Progenitor cell of endocrine pancreas (in vitro differentiated cells): ENCODE measurements at regions not wholly inside any gene's neighbourhood (a gene's known extent, or its start where the extent isn't known, plus 50 kb on each side); places are given as distances from the start of the nearest gene placed in this dataset.
"Not testable (repeated sequence)": the region's sequence is repeated elsewhere in the genome, so short reads cannot be mapped to it uniquely, and the experiment has no call there.

ENCODE experiments used
- DNase-seq: peaks from one replicate; pipeline ENCODE4 v3.0.0; 2021; ENCODE audit warnings: low spot score; ENCODE audit not compliant: unreplicated experiment
- H3K27ac Mint-ChIP-seq: 2 replicates; pipeline ENCODE4 v1.8.0; 2021; ENCODE audit warnings: mild to moderate bottlenecking, moderate library complexity, mixed read lengths
- H3K27me3 Mint-ChIP-seq: 2 replicates; pipeline ENCODE4 v1.8.0; 2021; ENCODE audit warnings: mixed read lengths
- H3K36me3 Mint-ChIP-seq: 2 replicates; pipeline ENCODE4 v1.8.0; 2022; ENCODE audit warnings: mixed read lengths; ENCODE audit not compliant: insufficient read depth
- H3K4me1 Mint-ChIP-seq: 2 replicates; pipeline ENCODE4 v1.8.0; 2021; ENCODE audit warnings: low read depth, mixed read lengths
- H3K4me3 Mint-ChIP-seq: 2 replicates; pipeline ENCODE4 v1.8.0; 2021; ENCODE audit warnings: low read depth, mild to moderate bottlenecking, moderate library complexity, mixed read lengths
- H3K9me3 Mint-ChIP-seq: 2 replicates; pipeline ENCODE4 v1.8.0; 2021; ENCODE audit warnings: low read depth, mixed read lengths
- CTCF ChIP-seq: fragments of 200-600 bp; sonication (generic); IDR thresholded peaks from one replicate; pipeline ENCODE4 v1.5.0; 2021; ENCODE audit warnings: antibody characterized with exemption, mild to moderate bottlenecking; ENCODE audit not compliant: unreplicated experiment

DNA sequence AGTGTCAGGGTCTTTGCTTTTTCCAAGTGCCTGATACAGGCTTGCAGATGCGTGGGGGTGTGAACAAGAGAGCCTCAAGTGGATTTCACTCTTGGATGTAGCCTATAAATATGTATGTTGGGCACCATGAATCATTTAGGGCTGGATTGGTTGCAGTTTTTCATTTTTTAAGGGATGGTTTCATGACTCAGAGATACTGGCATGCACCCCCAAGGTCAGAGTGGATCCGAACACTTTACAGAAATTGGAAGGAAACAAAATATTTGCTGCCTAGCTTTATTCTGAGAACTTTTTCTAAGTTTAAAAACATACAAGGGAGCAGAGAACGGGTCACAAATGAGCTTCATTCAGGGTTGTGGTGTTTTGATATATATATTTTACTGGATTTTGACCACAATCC is 436.8 kb upstream of the ERCC4 start:
- DNase-seq: no peak
- TF ChIP-seq CTCF: no peak
- no peaks in the 10 kb centered on the region for H3K9me3 Mint-ChIP-seq
- H3K36me3 Mint-ChIP-seq: no peaks in the 10 kb centered on the region
- H3K27ac Mint-ChIP-seq: no peak overlapping the region
- peaks cover 2% of the 10 kb centered on the region for H3K4me1 Mint-ChIP-seq
- no peak overlapping the region for H3K4me3 Mint-ChIP-seq
- H3K27me3 Mint-ChIP-seq: no peaks in the 10 kb centered on the region

DNA sequence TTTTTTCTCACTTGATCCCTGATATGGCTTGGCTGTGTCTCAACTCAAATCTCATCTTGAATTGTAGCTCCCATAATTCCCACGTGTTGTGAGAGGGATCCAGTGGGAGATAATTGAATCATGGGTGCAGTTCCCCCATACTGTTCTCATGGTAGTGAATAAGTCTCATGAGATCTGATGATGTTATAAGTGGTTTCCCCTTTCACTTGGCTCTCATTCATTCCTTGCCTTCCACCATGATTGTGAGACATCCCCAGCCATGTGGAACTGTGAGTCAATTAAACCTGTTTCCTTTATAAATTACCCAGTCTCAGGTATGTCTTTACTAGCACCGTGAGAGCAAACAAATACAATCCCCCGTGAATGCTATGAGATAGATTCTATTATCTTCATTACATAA is 430.5 kb upstream of the ERCC4 start:
- not testable (repeated sequence) for H3K36me3 Mint-ChIP-seq, H3K4me1 Mint-ChIP-seq, H3K9me3 Mint-ChIP-seq, H3K27me3 Mint-ChIP-seq, DNase-seq, H3K27ac Mint-ChIP-seq, H3K4me3 Mint-ChIP-seq

GRCh38 chr16:13492046-13492445 is 427.9 kb upstream of the ERCC4 start:
- H3K27ac Mint-ChIP-seq: no peak overlapping the region
- H3K27me3 Mint-ChIP-seq: no peaks in the 10 kb centered on the region
- H3K4me1 Mint-ChIP-seq: peaks cover 5% of the 10 kb centered on the region
- TF ChIP-seq CTCF: no peak
- DNase-seq: no peak
- no peak overlapping the region for H3K4me3 Mint-ChIP-seq
- H3K36me3 Mint-ChIP-seq: no peaks in the 10 kb centered on the region
- H3K9me3 Mint-ChIP-seq: no peaks in the 10 kb centered on the region

DNA sequence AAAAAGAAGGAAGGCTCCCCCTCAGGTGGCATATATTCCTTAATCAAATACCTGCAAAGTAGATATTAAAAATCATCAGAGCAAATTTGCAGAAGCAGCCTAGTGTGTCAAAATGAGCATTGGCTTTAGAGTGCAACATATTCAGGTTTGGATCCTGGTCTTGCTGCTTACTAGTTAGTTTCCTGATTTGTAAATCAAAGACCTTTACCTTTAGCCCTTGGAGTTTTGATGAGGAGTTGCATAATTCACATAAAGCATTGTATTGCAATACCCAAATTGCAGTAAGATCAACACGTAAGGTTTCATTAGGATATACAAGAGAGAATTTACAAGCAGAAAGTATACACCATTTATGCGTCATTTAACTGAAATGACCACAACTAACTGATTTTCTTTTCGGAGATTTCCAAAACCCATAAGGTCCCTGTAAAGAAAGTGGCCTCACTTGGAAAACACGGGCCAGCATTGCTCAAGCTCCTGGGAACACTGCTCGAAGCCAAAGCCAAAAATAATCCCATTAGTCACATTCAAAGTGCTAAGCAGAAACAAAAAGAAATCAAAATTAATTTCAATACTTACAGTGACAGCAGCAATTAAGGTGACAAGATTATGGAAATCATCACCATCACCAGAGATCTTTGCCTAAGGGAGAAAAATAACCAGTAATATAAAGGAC is 415.9 kb upstream of the ERCC4 start:
- H3K27me3 Mint-ChIP-seq: peaks cover 4% of the 10 kb centered on the region
- no peaks in the 10 kb centered on the region for H3K4me1 Mint-ChIP-seq
- no peak overlapping the region for H3K27ac Mint-ChIP-seq
- no peak overlapping the region for H3K4me3 Mint-ChIP-seq
- no peaks in the 10 kb centered on the region for H3K36me3 Mint-ChIP-seq
- no peak for TF ChIP-seq CTCF
- H3K9me3 Mint-ChIP-seq: peaks cover 3% of the 10 kb centered on the region
- DNase-seq: no peak

GRCh38 chr16:13507530-13507929 is 412.4 kb upstream of the ERCC4 start:
- Mint-ChIP-seq H3K4me3 (no peak overlapping the region), H3K36me3 (no peaks in the 10 kb centered on the region), H3K9me3 (peaks cover 5% of the 10 kb centered on the region), H3K4me1 (no peaks in the 10 kb centered on the region), H3K27ac (no peak overlapping the region), H3K27me3 (peaks cover 4% of the 10 kb centered on the region)
- no peak for DNase-seq
- TF ChIP-seq CTCF: no peak

GRCh38 chr16:13510425-13511151 is 409.4 kb upstream of the ERCC4 start:
- peaks cover 16% of the 10 kb centered on the region for H3K9me3 Mint-ChIP-seq
- DNase-seq: no peak
- no peak overlapping the region for H3K27ac Mint-ChIP-seq
- H3K27me3 Mint-ChIP-seq: peaks cover 4% of the 10 kb centered on the region
- peaks cover 4% of the 10 kb centered on the region for H3K36me3 Mint-ChIP-seq
- no peaks in the 10 kb centered on the region for H3K4me1 Mint-ChIP-seq
- TF ChIP-seq CTCF: peak; percentile 47
- no peak overlapping the region for H3K4me3 Mint-ChIP-seq
